ENCODE measurements at regions not wholly inside any gene's neighbourhood (a gene's known extent, or its start where the extent isn't known, plus 50 kb on each side); places are given as distances from the start of the nearest gene placed in this dataset.

GRCh38 chr22:27405672-27406388 is 395.7 kb downstream of the MN1 start:
- peak; percentile 51 for DNase-seq

DNA sequence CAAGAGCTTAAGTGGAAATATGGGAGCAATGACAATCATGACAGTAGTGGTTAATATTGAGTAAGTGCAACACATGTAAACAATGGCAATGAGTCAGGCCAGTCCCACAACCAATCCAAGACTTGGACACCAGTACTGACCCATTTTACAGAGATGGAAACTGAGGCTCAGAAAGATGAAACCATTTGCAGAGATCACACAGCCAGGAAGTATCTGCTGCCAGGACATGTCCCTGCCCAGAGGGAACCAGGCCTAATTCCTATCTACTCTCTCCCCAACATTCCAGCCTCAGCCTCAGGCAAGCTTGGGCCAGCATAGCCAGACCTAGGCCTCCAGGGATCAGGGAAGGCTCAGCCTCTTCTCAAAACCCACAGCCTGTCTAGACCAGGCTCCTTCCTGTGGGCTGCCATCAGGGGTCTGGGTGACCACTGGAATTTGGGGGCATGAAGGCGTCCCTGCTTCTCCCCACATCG is 395.1 kb downstream of the MN1 start:
- DNase-seq = no peak

DNA sequence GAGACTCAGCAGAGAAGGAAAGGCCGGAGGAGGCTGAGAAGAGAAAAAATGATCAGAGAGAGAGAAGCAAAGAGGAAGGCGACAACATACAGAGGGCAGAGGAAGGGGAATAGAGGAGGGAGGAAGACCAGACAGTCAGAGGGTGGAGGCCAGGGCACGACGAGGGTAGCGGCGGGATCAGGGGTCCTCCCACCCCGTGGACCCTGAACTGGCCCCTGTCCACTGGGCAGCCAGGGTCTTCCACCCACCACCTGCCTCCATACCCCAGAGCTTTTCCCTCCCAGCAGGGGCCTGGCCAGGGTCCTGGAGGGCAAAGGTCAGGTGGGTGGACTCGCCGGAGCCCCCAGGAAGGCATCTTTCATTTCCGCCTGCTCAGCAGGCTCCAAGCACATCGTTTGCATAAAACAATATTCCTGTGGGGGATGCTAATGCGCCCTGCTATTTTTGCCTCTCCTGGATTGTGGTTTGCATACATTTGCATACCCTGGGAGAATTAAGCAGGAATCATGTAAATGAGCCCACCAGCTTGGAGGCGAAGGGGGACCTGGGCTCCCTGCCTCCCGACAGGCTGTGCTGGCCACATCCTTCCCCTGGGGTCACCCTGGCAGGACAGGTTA is 394.1 kb downstream of the MN1 start:
- no peak for DNase-seq

DNA sequence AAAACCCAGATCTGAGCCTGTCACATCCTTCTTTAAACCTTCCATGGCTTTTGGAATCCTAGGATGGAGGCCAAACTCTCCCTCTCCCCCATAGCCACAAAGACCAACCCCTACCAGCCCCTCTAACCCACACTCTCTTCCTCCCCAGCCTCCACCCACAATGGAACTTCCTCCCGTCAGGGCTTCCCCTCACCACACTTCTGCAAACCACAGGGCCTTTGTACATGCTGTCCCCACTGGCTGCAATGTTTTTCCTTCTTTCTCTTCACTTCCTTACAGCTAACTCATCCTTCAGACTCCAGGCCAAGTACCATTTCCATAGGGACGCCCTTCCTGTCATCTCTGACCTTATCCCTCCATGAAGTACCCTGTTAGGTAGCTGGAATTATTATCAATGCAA is 393.5 kb downstream of the MN1 start:
- no peak for DNase-seq

- DNase-seq = no peak
These were observed 392.3 kb downstream of the MN1 start for GRCh38 chr22:27409299-27409698.

DNA sequence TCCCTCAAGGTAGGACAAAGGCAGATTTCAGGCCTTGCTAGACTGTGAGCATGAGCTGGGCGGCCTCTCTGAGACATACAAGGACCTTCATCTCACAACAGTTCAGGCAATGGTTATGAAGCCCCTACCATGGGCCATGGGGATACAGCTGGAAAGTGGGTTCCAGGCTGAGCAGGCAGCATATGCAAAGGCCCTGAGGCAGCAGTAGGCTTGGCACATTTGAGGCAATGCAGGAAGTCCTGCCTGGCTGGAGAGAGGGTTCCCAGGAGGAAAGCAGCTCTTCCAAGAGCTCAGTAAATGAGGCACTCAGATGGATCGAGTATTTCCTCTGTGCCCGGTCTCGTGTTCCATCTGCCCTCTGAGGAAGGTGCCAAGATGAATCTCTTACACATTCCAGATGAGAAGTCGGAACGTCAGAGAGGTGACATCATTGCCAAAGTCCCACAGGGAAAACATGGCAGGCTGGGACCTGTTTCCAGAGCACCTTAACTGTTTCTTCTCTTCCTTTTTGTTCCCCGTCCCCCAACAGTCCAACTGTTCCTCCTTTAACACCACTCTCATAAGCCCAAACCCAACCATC is 388.6 kb downstream of the MN1 start:
- DNase-seq = no peak

DNA sequence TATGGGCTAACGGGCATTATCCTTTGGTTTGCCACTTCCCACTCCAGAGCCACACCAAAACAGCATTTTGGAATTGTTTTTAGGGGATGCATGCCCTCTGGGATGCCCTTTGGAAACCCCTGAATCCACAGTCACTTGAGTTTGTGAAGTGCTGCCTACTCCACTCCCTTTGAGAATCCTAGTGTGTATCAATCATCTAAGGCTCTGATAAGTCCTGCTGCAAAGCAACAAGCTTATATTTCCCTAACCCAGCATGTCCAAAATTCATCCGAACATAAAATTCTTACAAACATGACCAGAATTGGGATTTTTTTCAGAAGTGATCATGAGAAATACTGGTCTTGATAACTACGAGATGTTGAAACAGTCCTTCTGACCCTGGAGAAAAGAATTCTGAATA is 387.9 kb downstream of the MN1 start:
- DNase-seq = no peak

- peak; percentile 54 for DNase-seq
These were observed 384.8 kb downstream of the MN1 start for GRCh38 chr22:27416511-27417420.

GRCh38 chr22:27417421-27417814 is 384.1 kb downstream of the MN1 start:
- DNase-seq = no peak

DNA sequence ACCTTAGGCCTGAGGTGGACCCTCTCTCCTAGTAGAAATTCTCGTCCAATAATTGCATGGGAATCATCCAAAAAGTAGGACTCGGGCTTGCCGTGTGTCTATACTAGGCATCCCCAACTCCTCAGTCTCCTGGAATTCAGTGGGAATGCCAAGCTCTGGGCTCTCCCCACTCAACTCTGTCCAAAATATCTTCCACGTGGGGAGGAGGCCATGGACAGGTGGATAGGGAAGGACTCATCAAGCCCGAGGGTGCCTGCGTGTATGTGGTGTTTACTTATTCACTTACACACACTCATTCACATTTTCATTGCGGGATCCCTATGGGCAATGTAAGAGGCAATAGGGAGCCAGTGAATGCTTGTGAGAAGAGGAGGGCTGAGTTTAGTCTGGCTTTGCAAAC is 383.3 kb downstream of the MN1 start:
- DNase-seq = no peak

- DNase-seq = no peak
These were observed 382.1 kb downstream of the MN1 start for GRCh38 chr22:27419473-27419872.

DNA sequence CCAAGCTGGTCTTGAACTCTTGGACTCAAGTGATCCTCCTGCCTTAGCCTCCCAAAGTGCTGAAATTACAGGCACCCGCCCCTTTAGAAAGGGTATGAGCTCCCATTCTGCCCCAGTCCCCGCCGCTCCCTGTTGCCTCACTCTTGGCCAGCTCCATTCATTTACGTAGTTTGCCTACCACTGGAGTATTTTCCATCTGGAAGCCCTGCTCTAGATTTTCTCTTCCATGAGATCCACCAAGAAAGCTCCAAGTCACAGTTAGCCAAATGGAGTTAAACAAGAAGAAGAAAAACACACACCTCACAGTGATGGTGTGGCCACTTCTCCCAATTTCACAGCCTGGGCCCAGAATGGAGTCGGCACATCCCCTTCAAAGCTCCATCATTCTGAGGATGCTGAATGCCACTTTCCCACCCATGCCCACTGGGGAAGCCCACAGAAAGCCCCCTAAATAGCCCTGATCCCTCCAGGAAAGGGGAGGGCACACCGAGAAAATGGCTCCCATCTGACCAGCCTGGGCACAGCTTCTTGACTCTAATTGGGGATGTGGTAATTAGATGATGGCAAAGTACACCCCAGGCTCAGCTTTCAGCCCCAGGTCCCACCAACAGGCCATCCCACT is 381.2 kb downstream of the MN1 start:
- no peak for DNase-seq

GRCh38 chr22:27420817-27421361 is 380.7 kb downstream of the MN1 start:
- DNase-seq = peak; percentile 95

DNA sequence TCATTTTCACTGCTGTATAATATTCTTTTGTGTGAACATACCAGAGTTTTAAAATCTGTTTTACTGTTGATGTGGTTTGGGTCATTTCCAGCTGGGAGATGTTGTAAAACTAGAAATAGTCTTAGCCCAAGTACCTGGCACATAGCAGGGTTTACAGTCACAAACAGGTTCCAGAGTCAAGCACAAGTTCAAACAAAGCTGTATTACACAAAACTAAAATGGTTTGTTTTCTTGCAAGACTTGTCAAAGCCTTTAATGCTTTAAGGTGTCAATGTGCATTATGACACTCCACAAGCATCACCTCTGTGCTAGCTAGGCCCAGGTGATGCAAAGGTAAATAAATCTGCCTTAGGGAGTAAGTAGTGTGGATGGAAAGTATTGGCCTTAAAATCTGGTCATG is 379.1 kb downstream of the MN1 start:
- no peak for DNase-seq

GRCh38 chr22:27424319-27424718 is 377.2 kb downstream of the MN1 start:
- DNase-seq = no peak

DNA sequence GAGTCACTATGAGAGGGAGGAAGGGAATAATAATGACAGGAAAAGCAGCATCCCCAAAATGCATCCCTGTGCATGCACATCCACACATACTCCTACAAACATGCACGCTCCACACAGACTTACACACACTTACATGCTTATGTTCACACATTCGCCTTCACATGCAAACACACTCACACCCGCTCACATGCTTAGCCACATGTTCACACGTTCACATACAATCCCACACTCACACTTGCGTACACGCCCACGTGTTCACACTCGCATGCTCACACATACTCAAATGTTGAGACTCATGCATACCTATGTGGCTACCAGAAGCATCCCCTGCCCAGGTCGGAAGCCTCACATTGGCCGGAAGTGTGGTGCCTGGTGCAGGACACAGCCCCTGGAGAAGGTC is 372.1 kb downstream of the MN1 start:
- no peak for DNase-seq

GRCh38 chr22:27431081-27431480 is 370.5 kb downstream of the MN1 start:
- no peak for DNase-seq

GRCh38 chr22:27431896-27432295 is 369.7 kb downstream of the MN1 start:
- no peak for DNase-seq

- no peak for DNase-seq
These were observed 368.5 kb downstream of the MN1 start for GRCh38 chr22:27433099-27433498.

GRCh38 chr22:27433585-27434190 is 367.9 kb downstream of the MN1 start:
- DNase-seq = no peak

- DNase-seq = no peak
These were observed 366.7 kb downstream of the MN1 start for GRCh38 chr22:27434898-27435297.

All from femur (tissue), 1 donor.